ENCODE measurements at regions not wholly inside any gene's neighbourhood (a gene's known extent, or its start where the extent isn't known, plus 50 kb on each side); places are given as distances from the start of the nearest gene placed in this dataset.

DNA sequence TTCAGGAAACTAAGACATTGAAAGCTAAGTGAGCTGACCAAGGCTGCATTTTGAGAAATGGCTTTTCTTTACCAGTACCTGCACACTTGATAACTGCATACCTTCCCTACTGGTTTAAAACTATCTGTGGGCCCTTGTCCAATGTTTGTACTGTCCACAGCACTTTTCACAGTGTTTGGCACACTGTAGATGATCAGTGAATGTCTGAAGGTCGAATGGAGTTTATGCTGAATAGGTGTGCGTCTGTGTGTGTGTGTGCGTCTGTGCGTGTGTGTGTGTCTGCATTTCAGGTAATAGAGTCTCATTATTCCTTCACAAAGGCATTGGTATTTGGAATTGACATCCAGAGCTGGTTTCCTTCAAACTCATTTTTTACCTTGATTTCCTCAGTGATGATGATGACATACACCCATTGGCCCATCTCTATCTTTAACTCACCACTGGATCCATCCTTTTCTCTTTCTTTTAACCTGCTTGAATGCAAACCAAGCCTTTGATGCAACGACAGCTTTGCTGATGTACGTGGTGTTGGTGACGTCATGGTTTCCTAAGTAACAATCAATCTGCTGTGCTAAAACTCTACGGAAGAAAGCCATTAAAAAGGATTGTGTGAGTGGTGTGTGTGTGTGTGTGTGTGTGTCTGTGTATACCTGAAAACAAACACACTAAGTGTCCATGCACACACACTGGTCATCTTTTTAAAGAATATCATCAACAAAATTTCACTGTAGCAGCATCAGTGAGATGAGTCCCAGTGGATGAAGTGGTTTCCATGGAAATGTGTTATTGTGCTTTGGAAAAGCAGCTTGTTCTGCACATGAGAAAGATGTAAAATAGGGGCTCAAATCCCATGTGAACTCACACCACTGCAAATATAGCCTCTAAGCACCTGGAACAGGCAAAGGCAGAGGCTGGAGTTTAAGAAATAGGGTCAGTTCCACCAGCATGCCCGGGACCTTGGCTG, 490.2 kb upstream of the B3GAT1 start:
- no peaks in the 10 kb centered on the region for H3K36me3 ChIP-seq (ENCODE audit: control insufficient read depth, insufficient read depth, low read length)
- H2AFZ ChIP-seq (ENCODE audit: low read depth, low read length), result no peak overlapping the region
- H3K9me1 ChIP-seq (ENCODE audit: control insufficient read depth, insufficient read depth, low read length), result no peaks in the 10 kb centered on the region
- no peak overlapping the region for H3K4me2 ChIP-seq (ENCODE audit: insufficient read depth, low read length)
- H3K27ac ChIP-seq (ENCODE audit: extremely low read depth, low read depth, low read length), result no peak overlapping the region
- H3K27me3 ChIP-seq (ENCODE audit: control insufficient read depth in 2 of 2, insufficient read depth in 2 of 2, low read length in 2 of 2), result peaks cover 3 to 13% of the 10 kb centered on the region in 2 experiments; a peak in 4 of 5 replicates
- H3K79me2 ChIP-seq (ENCODE audit: control insufficient read depth, insufficient read depth, low read length), result no peaks in the 10 kb centered on the region
- H3K9me3 ChIP-seq (replicated peaks; ENCODE audit: control insufficient read depth, insufficient read depth, low read depth, low read length), result no peaks in the 10 kb centered on the region
- ChIA-PET CTCF (ENCODE audit: low intra/inter-chr PET ratio) (no interaction called here), POLR2A (no interaction called here)
- H3K4me1 ChIP-seq (replicated peaks in 1 of 2; ENCODE audit: control insufficient read depth in 2 of 2, insufficient read depth in 2 of 2, low read length in 2 of 2), result no peaks in the 10 kb centered on the region
- no TSS peak for BruUV-seq (replicated peaks)
- WGBS (ENCODE audit: insufficient coverage, low coverage, missing lambda C conversion rate), result 0% methylated on average over 9 of the region's 9 CpGs
- no peak for DNase-seq (ENCODE audit: extremely low read depth in 1 of 4, low spot score in 3 of 4)
- no peak overlapping the region for H3K4me3 ChIP-seq
- H4K20me1 ChIP-seq (replicated peaks; ENCODE audit: control insufficient read depth, insufficient read depth, low read length), result 0 out of 2 replicates have a peak, but pooled peaks cover 3% of the 10 kb centered on the region
- intact Hi-C loops (cut with micrococcal nuclease) (no loop called here), in situ Hi-C loops (cut with MboI) (no loop called here)
- TF ChIP-seq, protein P1, sequence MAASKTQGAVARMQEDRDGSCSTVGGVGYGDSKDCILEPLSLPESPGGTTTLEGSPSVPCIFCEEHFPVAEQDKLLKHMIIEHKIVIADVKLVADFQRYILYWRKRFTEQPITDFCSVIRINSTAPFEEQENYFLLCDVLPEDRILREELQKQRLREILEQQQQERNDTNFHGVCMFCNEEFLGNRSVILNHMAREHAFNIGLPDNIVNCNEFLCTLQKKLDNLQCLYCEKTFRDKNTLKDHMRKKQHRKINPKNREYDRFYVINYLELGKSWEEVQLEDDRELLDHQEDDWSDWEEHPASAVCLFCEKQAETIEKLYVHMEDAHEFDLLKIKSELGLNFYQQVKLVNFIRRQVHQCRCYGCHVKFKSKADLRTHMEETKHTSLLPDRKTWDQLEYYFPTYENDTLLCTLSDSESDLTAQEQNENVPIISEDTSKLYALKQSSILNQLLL (CRISPR knock-in tag; IDR thresholded peaks at IDR 0.05; ENCODE audit: borderline replicate concordance), result no peak
- TF ChIP-seq FUS (optimal IDR thresholded peaks at IDR 0.05; ENCODE audit: low read depth, low read length) (no peak), ATF7 (IDR thresholded peaks at IDR 0.05) (peak; percentile 57; the same call in 1 of the 2 replicates), RFX1 (IDR thresholded peaks at IDR 0.05) (0 out of 2 replicates have a peak, but pooled peaks have one; percentile 7), ZBTB8A (IDR thresholded peaks at IDR 0.05; ENCODE audit: partially characterized antibody) (no peak), ATF1 (CRISPR knock-in tag; IDR thresholded peaks at IDR 0.05) (no peak), ATF1 (tag; IDR thresholded peaks at IDR 0.05) (peak; percentile 64)
- TF ChIP-seq, protein P2, sequence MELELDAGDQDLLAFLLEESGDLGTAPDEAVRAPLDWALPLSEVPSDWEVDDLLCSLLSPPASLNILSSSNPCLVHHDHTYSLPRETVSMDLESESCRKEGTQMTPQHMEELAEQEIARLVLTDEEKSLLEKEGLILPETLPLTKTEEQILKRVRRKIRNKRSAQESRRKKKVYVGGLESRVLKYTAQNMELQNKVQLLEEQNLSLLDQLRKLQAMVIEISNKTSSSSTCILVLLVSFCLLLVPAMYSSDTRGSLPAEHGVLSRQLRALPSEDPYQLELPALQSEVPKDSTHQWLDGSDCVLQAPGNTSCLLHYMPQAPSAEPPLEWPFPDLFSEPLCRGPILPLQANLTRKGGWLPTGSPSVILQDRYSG (tag; conservative IDR thresholded peaks at IDR 0.05; ENCODE audit: low read depth), result no peak
- TF ChIP-seq, protein P3, sequence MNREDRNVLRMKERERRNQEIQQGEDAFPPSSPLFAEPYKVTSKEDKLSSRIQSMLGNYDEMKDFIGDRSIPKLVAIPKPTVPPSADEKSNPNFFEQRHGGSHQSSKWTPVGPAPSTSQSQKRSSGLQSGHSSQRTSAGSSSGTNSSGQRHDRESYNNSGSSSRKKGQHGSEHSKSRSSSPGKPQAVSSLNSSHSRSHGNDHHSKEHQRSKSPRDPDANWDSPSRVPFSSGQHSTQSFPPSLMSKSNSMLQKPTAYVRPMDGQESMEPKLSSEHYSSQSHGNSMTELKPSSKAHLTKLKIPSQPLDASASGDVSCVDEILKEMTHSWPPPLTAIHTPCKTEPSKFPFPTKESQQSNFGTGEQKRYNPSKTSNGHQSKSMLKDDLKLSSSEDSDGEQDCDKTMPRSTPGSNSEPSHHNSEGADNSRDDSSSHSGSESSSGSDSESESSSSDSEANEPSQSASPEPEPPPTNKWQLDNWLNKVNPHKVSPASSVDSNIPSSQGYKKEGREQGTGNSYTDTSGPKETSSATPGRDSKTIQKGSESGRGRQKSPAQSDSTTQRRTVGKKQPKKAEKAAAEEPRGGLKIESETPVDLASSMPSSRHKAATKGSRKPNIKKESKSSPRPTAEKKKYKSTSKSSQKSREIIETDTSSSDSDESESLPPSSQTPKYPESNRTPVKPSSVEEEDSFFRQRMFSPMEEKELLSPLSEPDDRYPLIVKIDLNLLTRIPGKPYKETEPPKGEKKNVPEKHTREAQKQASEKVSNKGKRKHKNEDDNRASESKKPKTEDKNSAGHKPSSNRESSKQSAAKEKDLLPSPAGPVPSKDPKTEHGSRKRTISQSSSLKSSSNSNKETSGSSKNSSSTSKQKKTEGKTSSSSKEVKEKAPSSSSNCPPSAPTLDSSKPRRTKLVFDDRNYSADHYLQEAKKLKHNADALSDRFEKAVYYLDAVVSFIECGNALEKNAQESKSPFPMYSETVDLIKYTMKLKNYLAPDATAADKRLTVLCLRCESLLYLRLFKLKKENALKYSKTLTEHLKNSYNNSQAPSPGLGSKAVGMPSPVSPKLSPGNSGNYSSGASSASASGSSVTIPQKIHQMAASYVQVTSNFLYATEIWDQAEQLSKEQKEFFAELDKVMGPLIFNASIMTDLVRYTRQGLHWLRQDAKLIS (CRISPR knock-in tag; IDR thresholded peaks at IDR 0.05), result no peak
- TF ChIP-seq, protein P4, sequence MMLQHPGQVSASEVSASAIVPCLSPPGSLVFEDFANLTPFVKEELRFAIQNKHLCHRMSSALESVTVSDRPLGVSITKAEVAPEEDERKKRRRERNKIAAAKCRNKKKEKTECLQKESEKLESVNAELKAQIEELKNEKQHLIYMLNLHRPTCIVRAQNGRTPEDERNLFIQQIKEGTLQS (IDR thresholded peaks at IDR 0.05), result peak; percentile 75
- TF ChIP-seq, protein P4 (CRISPR knock-in tag; conservative IDR thresholded peaks at IDR 0.05), result no peak
- no peak for ATAC-seq
- no peak overlapping the region for H3K9ac ChIP-seq (ENCODE audit: insufficient read depth in 1 of 2, low read depth in 2 of 2, low read length in 2 of 2)
- FAIRE-seq, result no peak
